Panc1 (cell line): ENCODE measurements at regions not wholly inside any gene's neighbourhood (a gene's known extent, or its start where the extent isn't known, plus 50 kb on each side); places are given as distances from the start of the nearest gene placed in this dataset.

Experiments
- POLR2AphosphoS5 ChIP-seq: IDR thresholded peaks from 2 replicates; pipeline ENCODE4 v1.6.1; 2012; ENCODE audit warnings: mild to moderate bottlenecking, low read depth, low read length, moderate library complexity
- TF ChIP-seq, protein P1 (sequence below): fragments of 450-650 bp; IDR thresholded peaks from 2 replicates; pipeline ENCODE4 v1.5.1; 2017; ENCODE audit warnings: mild to moderate bottlenecking

DNA sequence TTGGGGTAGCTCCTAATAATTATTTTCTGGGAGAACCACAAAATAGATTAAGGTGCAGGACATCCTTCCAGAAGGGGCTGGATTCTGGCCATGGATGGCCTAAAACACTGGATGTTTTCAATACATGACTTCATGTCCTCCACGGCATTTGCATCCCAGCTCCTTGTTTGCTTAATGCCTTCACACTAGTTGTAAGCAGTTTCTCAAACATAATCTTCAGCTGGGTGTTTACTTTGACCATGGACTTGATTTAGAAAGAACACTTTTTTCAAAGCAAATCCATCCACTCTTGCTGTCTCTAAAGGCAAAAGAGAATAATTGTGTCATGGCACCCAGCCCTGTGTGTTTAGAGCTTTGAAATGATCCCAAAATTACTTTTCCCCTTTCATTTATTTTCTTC, 82.5 kb upstream of the GSX1 start:
- TF ChIP-seq, protein P1, sequence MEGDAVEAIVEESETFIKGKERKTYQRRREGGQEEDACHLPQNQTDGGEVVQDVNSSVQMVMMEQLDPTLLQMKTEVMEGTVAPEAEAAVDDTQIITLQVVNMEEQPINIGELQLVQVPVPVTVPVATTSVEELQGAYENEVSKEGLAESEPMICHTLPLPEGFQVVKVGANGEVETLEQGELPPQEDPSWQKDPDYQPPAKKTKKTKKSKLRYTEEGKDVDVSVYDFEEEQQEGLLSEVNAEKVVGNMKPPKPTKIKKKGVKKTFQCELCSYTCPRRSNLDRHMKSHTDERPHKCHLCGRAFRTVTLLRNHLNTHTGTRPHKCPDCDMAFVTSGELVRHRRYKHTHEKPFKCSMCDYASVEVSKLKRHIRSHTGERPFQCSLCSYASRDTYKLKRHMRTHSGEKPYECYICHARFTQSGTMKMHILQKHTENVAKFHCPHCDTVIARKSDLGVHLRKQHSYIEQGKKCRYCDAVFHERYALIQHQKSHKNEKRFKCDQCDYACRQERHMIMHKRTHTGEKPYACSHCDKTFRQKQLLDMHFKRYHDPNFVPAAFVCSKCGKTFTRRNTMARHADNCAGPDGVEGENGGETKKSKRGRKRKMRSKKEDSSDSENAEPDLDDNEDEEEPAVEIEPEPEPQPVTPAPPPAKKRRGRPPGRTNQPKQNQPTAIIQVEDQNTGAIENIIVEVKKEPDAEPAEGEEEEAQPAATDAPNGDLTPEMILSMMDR = no peak
- no peak for TF ChIP-seq POLR2AphosphoS5
